ENCODE measurements at regions not wholly inside any gene's neighbourhood (a gene's known extent, or its start where the extent isn't known, plus 50 kb on each side); places are given as distances from the start of the nearest gene placed in this dataset.
A peak's percentile ranks its signal among the peaks of the same experiment; 100 is the strongest.
"Not testable (repeated sequence)": the region's sequence is repeated elsewhere in the genome, so short reads cannot be mapped to it uniquely, and the experiment has no call there.

DNA sequence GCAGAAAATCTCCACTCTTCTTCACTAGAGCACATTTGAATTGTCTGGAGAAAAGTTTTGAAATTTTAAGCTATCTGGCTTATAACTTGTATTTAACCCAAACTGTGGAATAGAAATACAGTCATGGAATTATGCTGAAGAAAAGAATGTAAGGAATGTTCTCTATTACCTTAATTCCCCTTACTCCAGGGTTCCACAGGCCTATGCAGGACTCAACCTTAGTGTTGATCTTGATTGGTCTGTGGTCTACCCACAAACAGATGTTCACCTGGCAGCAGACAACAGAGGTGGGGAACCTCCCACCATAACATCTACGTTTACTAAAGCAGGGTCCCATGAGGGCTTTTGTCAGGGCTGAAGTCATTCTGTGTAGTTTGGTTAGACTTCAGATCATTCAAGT, 189.3 kb upstream of the GPRIN3 start:
- no peak for DNase-seq (ENCODE audit: low read depth)

DNA sequence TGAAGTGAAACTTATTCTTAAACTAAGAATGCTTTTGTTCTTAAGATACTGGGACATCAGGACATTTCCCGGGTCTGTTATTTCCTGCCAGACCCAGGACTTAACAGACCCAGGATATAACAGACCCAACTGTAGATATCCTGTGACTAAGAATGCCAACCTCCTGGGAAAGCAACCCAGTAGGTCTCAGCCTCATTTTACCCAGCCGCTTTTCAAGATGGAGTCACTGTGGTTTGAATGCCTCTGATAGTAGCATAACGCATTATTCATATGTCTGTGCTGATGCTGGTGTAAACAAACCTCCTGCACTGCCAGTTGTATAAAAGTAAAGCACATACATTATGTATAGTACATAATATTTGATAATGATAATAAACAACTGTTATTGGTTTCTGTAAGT, 185.8 kb upstream of the GPRIN3 start:
- no peak for DNase-seq (ENCODE audit: low read depth)

- no peak for DNase-seq (ENCODE audit: low read depth)
These were observed 185.0 kb upstream of the GPRIN3 start for GRCh38 chr4:89492581-89493071.

DNA sequence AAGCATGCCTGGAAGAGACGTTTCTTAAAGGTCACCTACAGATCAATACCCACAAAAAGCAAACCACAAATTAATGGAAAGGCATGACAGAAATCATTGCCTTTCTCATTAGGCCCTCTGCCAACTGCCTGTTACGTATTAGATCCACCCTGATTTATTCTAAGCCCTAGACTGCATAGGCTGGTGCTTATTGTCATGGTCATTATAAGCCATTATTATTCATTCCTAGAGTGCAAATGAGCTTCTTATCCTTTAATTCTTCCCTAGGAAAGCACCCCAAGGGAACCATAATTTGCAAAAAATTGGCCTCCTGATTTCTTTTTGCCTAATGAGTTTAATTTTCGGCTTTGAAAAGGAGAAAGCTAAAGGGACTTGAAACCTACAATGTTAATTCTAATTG, 184.2 kb upstream of the GPRIN3 start:
- DNase-seq (ENCODE audit: low read depth) = no peak

DNA sequence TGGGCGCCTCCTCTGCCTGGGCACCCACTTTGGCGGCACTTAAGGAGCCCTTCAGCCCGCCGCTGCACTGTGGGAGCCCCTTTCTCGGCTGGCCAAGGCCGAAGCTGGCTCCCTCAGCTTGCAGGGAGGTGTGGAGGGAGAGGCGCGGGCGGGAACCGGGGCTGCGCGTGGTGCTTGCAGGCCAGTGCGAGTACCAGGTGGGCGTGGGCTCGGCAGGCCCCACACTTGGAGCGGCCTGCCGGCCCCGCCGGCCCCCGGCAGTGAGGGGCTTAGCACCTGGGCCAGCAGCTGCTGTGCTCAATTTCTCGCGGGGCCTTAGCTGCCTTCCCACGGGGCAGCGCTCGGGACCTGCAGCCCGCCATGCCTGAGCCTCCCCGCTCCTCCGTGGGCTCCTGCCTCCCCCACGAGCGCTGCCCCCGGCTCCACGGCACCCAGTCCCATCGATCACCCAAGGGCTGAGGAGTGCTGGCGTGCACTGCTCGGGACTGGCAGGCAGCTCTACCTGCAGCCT, 182.4 kb upstream of the GPRIN3 start:
- DNase-seq (ENCODE audit: low read depth) = not testable (repeated sequence)

DNA sequence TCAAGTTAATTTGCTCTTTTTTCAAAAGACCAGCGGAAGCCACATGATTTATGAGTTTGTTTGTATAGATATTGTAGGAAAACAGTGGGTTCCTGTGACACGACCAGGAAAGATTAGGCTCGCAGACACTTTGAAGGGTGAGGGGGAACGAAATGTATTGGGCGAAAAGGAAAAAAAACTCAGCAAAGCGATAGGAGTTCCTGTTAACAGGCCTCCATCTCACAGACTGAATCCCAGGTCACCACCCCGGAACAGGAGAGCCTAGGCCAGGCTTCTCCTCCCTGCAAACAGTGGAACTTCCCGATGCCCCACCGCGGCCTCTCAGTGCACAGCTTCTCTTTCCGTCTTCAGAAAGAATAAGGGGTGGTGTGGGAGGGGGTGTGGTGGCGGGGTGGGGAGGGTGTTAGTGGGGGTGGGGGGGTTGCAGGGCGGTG, 181.8 kb upstream of the GPRIN3 start:
- DNase-seq (ENCODE audit: low read depth) = no peak

DNA sequence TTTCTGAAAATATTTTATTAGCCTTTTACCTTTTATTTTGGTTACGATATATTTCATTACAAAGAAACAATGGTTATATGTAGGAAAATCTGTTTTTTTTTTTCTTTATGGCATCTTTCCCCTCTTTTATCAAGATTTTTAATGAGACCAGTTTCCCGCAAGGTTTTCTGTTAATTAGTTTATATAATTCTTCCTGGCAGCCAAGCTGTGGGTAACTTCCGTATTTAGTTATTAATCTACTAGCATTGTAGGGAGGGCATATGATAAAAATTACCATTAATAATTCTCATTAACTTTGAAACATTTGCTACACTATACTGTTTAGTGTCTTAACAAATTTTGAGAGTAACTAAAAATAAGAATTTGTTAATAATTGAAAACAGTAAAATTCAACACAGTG, 181.1 kb upstream of the GPRIN3 start:
- no peak for DNase-seq (ENCODE audit: low read depth)

- DNase-seq (ENCODE audit: low read depth) = no peak
These were observed 179.1 kb upstream of the GPRIN3 start for GRCh38 chr4:89486673-89487072.

DNA sequence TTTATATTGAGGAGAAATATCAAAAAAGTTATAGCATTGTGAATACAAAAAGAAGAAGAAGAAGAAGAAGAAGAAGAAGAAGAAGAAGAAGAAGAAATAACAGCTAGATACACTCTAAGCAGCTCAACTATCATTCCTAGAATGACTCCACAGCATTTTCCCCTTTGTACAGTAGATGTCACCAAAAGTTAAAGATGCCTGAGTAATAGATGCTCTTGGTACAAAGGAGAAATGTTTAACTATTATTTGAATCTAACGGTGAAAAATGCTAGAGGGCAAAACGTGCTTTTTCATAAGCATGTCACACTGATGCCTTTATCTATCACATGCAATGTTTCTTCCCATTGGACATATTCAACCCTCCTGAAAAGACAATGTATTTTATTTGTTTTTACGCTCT, 178.4 kb upstream of the GPRIN3 start:
- no peak for DNase-seq (ENCODE audit: low read depth)

- no peak for DNase-seq (ENCODE audit: low read depth)
These were observed 176.2 kb upstream of the GPRIN3 start for GRCh38 chr4:89483833-89484232.

DNA sequence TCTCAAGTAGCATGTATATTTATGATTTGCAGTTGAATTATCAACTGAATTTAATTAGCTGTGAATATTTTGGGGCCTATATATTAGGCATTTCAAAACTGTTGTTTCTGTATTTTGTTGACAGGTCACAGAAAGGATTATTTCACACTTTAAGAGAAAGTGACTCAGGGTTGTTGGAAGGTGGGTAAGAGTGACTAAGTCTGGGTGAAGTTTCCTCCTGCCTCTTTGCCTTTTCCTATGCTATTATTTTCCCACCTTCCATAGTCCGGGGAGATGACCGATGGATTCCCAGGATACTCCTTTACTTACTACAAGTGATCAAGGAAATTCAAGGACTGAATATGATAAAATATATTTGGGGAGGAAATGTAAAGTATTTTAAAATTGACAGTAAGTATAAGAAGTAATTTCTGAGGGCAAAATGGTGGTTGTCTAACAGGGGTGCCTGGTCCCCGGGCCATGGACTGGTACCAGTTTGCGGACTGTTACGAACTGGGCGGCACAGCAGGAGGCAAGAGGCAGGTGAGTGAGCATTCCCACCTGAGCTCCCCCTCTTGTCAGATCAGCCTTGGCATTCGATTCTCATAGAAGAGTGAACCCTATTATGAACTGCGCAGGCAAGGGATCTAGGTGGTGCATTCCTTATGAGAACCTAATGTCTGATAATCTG, 175.5 kb upstream of the GPRIN3 start:
- no peak for DNase-seq (ENCODE audit: low read depth)

- no peak for DNase-seq (ENCODE audit: low read depth)
These were observed 174.7 kb upstream of the GPRIN3 start for GRCh38 chr4:89482251-89482650.

GRCh38 chr4:89469930-89470375, 162.4 kb upstream of the GPRIN3 start:
- DNase-seq (ENCODE audit: low read depth) = no peak

DNA sequence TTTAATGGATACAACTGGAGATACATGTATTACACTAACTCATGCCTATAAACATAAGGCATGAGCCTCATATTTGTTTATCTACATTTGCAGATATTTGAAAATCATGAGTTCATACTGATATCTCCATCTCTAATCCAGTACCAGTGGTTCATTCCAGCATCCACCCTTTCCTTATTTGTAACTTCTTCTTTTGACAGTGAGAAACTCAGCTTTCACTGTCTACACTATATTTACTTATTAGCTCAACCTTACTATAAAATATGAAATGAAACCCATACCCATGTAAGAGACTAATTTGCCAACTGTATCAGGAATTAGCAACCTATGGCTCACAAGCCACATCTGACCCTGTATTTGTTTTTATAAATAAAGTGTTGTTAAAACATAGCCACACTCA, 161.9 kb upstream of the GPRIN3 start:
- no peak for DNase-seq (ENCODE audit: low read depth)

GRCh38 chr4:89468602-89469001, 161.0 kb upstream of the GPRIN3 start:
- no peak for DNase-seq (ENCODE audit: low read depth)

- DNase-seq (ENCODE audit: low read depth) = no peak
These were observed 155.7 kb upstream of the GPRIN3 start for GRCh38 chr4:89463341-89463740.

- DNase-seq (ENCODE audit: low read depth) = no peak
These were observed 139.9 kb upstream of the GPRIN3 start for GRCh38 chr4:89447543-89447942.

- DNase-seq (ENCODE audit: low read depth) = no peak
These were observed 138.6 kb upstream of the GPRIN3 start for GRCh38 chr4:89446193-89446592.

DNA sequence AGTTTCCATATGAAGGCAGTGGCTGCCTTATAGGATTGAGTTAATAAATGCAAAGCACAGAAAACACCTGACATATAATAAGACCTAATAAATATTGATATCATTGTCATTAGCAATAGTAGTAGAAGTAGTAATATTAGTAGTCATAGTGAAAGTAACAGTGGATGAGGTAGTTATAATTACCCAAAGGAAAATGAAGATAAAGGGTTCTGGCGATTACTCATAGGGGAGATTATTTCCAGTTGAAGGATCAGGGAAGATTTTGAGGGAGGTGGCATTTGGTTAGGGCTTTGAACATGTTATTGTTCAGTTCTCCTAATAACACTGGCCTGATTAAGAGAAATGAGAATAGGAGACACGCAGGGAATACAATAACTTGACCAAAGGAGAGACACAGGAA, 131.9 kb upstream of the GPRIN3 start:
- DNase-seq (ENCODE audit: low read depth) = no peak

DNA sequence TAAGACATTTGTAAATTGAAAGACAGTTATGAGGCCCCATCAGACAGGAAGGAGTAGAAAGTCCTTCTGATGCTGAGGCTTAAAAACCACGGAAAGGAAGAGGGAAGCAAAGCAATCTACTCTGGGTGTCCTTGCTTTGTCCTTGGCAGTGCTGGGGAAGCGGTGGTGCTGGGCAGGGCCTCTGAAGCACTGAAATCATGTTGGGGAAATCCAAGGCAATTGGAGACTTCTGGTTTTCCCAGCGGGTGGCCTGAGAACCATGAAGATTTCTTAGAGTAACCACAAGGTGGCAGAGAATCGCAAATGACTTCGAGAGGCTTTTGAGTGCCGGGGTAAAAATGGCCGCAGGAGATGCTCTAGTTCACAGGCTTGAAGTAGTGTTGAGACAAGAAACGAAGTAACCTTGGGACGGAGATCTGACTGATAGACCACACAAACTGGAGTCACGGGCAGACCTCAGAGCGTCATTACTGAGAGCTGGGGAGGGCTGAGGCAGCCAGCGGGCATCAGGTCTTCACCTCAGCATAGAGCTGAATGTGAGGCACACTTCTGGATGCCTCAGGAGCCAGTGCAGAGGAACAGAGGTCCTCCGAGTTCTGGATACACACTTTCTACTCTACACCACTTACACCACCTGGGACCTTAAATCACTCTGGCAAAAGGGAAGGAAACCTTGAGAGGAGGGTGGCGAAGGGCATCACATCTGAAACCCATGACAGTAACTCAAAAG, 130.7 kb upstream of the GPRIN3 start:
- DNase-seq (ENCODE audit: low read depth) = peak; percentile 12

- no peak for DNase-seq (ENCODE audit: low read depth)
These were observed 126.9 kb upstream of the GPRIN3 start for GRCh38 chr4:89434364-89434988.

DNA sequence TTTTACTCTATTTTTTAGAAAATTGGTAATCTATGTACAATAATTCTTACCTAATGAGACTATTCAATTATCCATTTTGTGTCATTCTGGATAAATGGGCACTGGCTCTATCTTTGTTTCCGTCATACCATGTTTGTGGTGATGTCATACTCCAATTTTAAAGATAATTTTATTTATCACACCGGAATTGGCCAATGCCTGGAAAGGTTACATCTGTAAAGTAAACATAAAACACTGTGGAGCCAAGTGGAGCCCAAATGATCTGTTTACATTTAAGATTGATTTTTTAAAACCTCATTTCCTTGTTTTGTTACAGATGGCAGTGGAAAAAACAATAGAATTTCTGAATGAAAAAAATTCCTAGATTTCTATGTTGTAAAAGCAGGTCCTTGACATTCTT, 120.2 kb upstream of the GPRIN3 start:
- no peak for DNase-seq (ENCODE audit: low read depth)

GRCh38 chr4:89425023-89425422, 117.4 kb upstream of the GPRIN3 start:
- no peak for DNase-seq (ENCODE audit: low read depth)
